H9 (cell line): ENCODE measurements at regions not wholly inside any gene's neighbourhood (a gene's known extent, or its start where the extent isn't known, plus 50 kb on each side); places are given as distances from the start of the nearest gene placed in this dataset.

ENCODE experiments used
- DNase-seq: peaks from one replicate; pipeline ENCODE4 v3.0.0-alpha.2; 2017
- H2AFZ ChIP-seq: one replicate; pipeline ENCODE4 v1.6.1; 2013; ENCODE audit warnings: mild to moderate bottlenecking, low read length, control low read depth, moderate library complexity
- H2AK5ac ChIP-seq: 2 replicates; pipeline ENCODE4 v1.6.1; 2013; ENCODE audit warnings: low read length, control low read depth, mixed read lengths; ENCODE audit not compliant: insufficient read length
- H2BK120ac ChIP-seq: one replicate; pipeline ENCODE4 v1.6.1; 2013; ENCODE audit warnings: low read depth, mild to moderate bottlenecking, low read length, control low read depth, inconsistent platforms; ENCODE audit not compliant: poor library complexity, severe bottlenecking
- H2BK12ac ChIP-seq: 2 replicates; pipeline ENCODE4 v1.6.1; 2013; ENCODE audit warnings: low read length, control low read depth, mixed read lengths, low read depth; ENCODE audit not compliant: insufficient read length
- H2BK15ac ChIP-seq: 2 replicates; pipeline ENCODE4 v1.6.1; 2013; ENCODE audit warnings: low read depth, low read length, control low read depth
- H2BK20ac ChIP-seq: one replicate; pipeline ENCODE4 v1.6.1; 2013; ENCODE audit warnings: low read depth, mild to moderate bottlenecking, low read length, control low read depth, inconsistent platforms; ENCODE audit not compliant: poor library complexity, severe bottlenecking
- H2BK5ac ChIP-seq: 2 replicates; pipeline ENCODE4 v1.6.1; 2013; ENCODE audit warnings: low read length, control low read depth, mixed read lengths; ENCODE audit not compliant: insufficient read length
- H3K14ac ChIP-seq: 2 replicates; pipeline ENCODE4 v1.6.1; 2013; ENCODE audit warnings: low read length, control low read depth; ENCODE audit not compliant: insufficient read depth
- H3K18ac ChIP-seq: 2 replicates; pipeline ENCODE4 v1.6.1; 2013; ENCODE audit warnings: low read depth, mild to moderate bottlenecking, mixed read lengths, low read length, control low read depth; ENCODE audit not compliant: insufficient read length
- H3K23ac ChIP-seq: 2 replicates; pipeline ENCODE4 v1.6.1; 2013; ENCODE audit warnings: low read length, control low read depth, mixed read lengths, low read depth; ENCODE audit not compliant: insufficient read length
- H3K23me2 ChIP-seq: 2 replicates; pipeline ENCODE4 v1.6.1; 2013; ENCODE audit warnings: low read depth, mild to moderate bottlenecking, mixed read lengths, low read length, control low read depth; ENCODE audit not compliant: insufficient read length, poor library complexity, severe bottlenecking
- H3K27ac ChIP-seq: 2 replicates; pipeline ENCODE4 v1.5.1; 2013; ENCODE audit warnings: low read length, control low read depth, mixed read lengths, low read depth; ENCODE audit not compliant: insufficient read length
- H3K27me3 ChIP-seq: 2 replicates; pipeline ENCODE4 v1.6.1; 2013; ENCODE audit warnings: low read length, control low read depth, inconsistent platforms; ENCODE audit not compliant: insufficient read depth
- H3K4ac ChIP-seq: 2 replicates; pipeline ENCODE4 v1.6.1; 2013; ENCODE audit warnings: low read depth, mild to moderate bottlenecking, control low read depth, inconsistent platforms, low read length, moderate library complexity
- H3K4me1 ChIP-seq: 2 replicates; pipeline ENCODE4 v1.6.1; 2013; ENCODE audit warnings: low read length, control low read depth, inconsistent platforms; ENCODE audit not compliant: insufficient read depth
- H3K4me2 ChIP-seq: 2 replicates; pipeline ENCODE4 v1.6.1; 2013; ENCODE audit warnings: low read length, control low read depth, mixed read lengths; ENCODE audit not compliant: insufficient read length, insufficient read depth
- H3K56ac ChIP-seq: 2 replicates; pipeline ENCODE4 v1.6.1; 2013; ENCODE audit warnings: low read depth, mild to moderate bottlenecking, mixed read lengths, low read length, control low read depth; ENCODE audit not compliant: insufficient read length
- H3K79me1 ChIP-seq: 2 replicates; pipeline ENCODE4 v1.6.1; 2013; ENCODE audit warnings: low read depth, mild to moderate bottlenecking, moderate library complexity, low read length, control low read depth, inconsistent platforms; ENCODE audit not compliant: insufficient read depth, poor library complexity, severe bottlenecking
- H3K79me2 ChIP-seq: 2 replicates; pipeline ENCODE4 v1.6.1; 2013; ENCODE audit warnings: low read length, control low read depth, inconsistent platforms; ENCODE audit not compliant: insufficient read depth
- H3K9ac ChIP-seq: 2 replicates; pipeline ENCODE4 v1.6.1; 2013; ENCODE audit warnings: low read length, control low read depth, mixed read lengths; ENCODE audit not compliant: insufficient read length; ENCODE audit errors: extremely low read depth
- H3K9me3 ChIP-seq: one replicate; pipeline ENCODE4 v1.6.1; 2013; ENCODE audit warnings: low read depth, low read length, inconsistent platforms; ENCODE audit not compliant: control insufficient read depth
- H3T11ph ChIP-seq: one replicate; pipeline ENCODE4 v1.6.1; 2013; ENCODE audit warnings: mild to moderate bottlenecking, low read length, control low read depth, inconsistent platforms
- H4K20me1 ChIP-seq: one replicate; pipeline ENCODE4 v1.6.1; 2013; ENCODE audit not compliant: control insufficient read depth, insufficient read length, insufficient read depth
- H4K5ac ChIP-seq: 2 replicates; pipeline ENCODE4 v1.6.1; 2013; ENCODE audit warnings: low read depth, mild to moderate bottlenecking, mixed read lengths, low read length, control low read depth; ENCODE audit not compliant: insufficient read length
- H4K8ac ChIP-seq: replicated peaks from 2 replicates; pipeline ENCODE4 v1.6.1; 2013; ENCODE audit warnings: low read length, control low read depth, mixed read lengths, low read depth; ENCODE audit not compliant: insufficient read length
- H4K91ac ChIP-seq: 2 replicates; pipeline ENCODE4 v1.6.1; 2013; ENCODE audit warnings: low read depth, mild to moderate bottlenecking, moderate library complexity, mixed read lengths, low read length, control low read depth; ENCODE audit not compliant: insufficient read length
- H3K27ac Mint-ChIP-seq, 3 experiments: 2 replicates in 2 of 3; 3 replicates in 1 of 3; pipeline ENCODE4 v1.8.0; 2020 to 2021; ENCODE audit warnings: mixed read lengths in 3 of 3, mild to moderate bottlenecking in 1 of 3, moderate library complexity in 1 of 3
- H3K27me3 Mint-ChIP-seq: 2 replicates; pipeline ENCODE4 v1.8.0; 2021; ENCODE audit warnings: low read depth, mild to moderate bottlenecking, moderate library complexity, mixed read lengths
- H3K36me3 Mint-ChIP-seq, 3 experiments: 2 replicates in 2 of 3; 3 replicates in 1 of 3; pipeline ENCODE4 v1.8.0; 2020 to 2021; ENCODE audit warnings: low read depth in 3 of 3, mixed read lengths in 3 of 3; ENCODE audit not compliant: insufficient read depth in 1 of 3
- H3K4me1 Mint-ChIP-seq, 2 experiments: 2 replicates each; pipeline ENCODE4 v1.8.0; 2020; ENCODE audit warnings: mixed read lengths in 2 of 2
- H3K4me3 Mint-ChIP-seq, 2 experiments: 2 replicates in 1 of 2; 3 replicates in 1 of 2; pipeline ENCODE4 v1.8.0; 2020 to 2021; ENCODE audit warnings: mild to moderate bottlenecking in 2 of 2, mixed read lengths in 2 of 2, moderate library complexity in 1 of 2
- H3K9me3 Mint-ChIP-seq, 2 experiments: 2 replicates in 1 of 2; 3 replicates in 1 of 2; pipeline ENCODE4 v1.8.0; 2020; ENCODE audit warnings: mild to moderate bottlenecking in 2 of 2, mixed read lengths in 2 of 2, moderate library complexity in 1 of 2
- CTCF ChIP-seq: fragments of 200-600 bp; sonication (generic); conservative IDR thresholded peaks from 3 replicates; pipeline ENCODE4 v1.8.0; 2021; ENCODE audit warnings: antibody characterized with exemption, mild to moderate bottlenecking
- WGBS: extraction: QIAGEN DNeasy Blood & Tissue Kit; methylation state at CpG from one replicate; pipeline ENCODE4 v1.1.7; 2013; ENCODE audit warnings: missing lambda C conversion rate, low lambda C conversion rate, mixed read lengths; ENCODE audit not compliant: insufficient read length; ENCODE audit errors: extremely low coverage; 5-methylcytosine and 5-hydroxymethylcytosine counted together

- Histone ChIP-seq H3K56ac (no peak overlapping the region), H2BK120ac (no peak overlapping the region), H2BK20ac (no peak overlapping the region), H3K23me2 (no peaks in the 10 kb centered on the region), H3K79me2 (no peaks in the 10 kb centered on the region), H2BK5ac (no peak overlapping the region), H3T11ph (no peak overlapping the region), H3K79me1 (no peaks in the 10 kb centered on the region), H2AK5ac (no peak overlapping the region), H3K4ac (no peak overlapping the region), H2BK12ac (no peak overlapping the region), H4K5ac (no peak overlapping the region), H4K91ac (no peak overlapping the region), H3K23ac (no peak overlapping the region), H3K18ac (no peak overlapping the region), H3K4me1 (no peaks in the 10 kb centered on the region), H4K8ac (no peak overlapping the region), H3K27ac (no peak overlapping the region), H3K4me2 (no peak overlapping the region), H3K27me3 (no peaks in the 10 kb centered on the region), H3K9me3 (no peaks in the 10 kb centered on the region), H3K14ac (no peak overlapping the region), H2BK15ac (no peak overlapping the region), H4K20me1 (no peaks in the 10 kb centered on the region), H2AFZ (no peak overlapping the region), H3K9ac (no peak overlapping the region)
- H3K27me3 Mint-ChIP-seq = peaks cover 1% of the 10 kb centered on the region; the same call in 1 of the 2 replicates
- no peak for TF ChIP-seq CTCF
- DNase-seq = no peak
- no peaks in the 10 kb centered on the region for H3K36me3 Mint-ChIP-seq
- H3K4me3 Mint-ChIP-seq = no peak overlapping the region
- H3K4me1 Mint-ChIP-seq = no peaks in the 10 kb centered on the region
- H3K9me3 Mint-ChIP-seq = no peaks in the 10 kb centered on the region
- H3K27ac Mint-ChIP-seq = no peak overlapping the region
- WGBS = no CpG with 5 or more reads among the region's 7 CpGs
Observed at GRCh38 chr1:232873931-232874330, 68.7 kb downstream of the MAP10 start.
